Keratinocyte (primary cell): ENCODE measurements at regions not wholly inside any gene's neighbourhood (a gene's known extent, or its start where the extent isn't known, plus 50 kb on each side); places are given as distances from the start of the nearest gene placed in this dataset.

Experiments used
- EZH2 ChIP-seq: IDR thresholded peaks from one replicate; pipeline ENCODE4 v1.6.1; 2012; ENCODE audit warnings: inconsistent platforms, mild to moderate bottlenecking, low read length, moderate library complexity
- TF ChIP-seq, protein P1 (sequence below), 3 experiments: IDR thresholded peaks in 1 of 3; conservative IDR thresholded peaks in 1 of 3; optimal IDR thresholded peaks in 1 of 3; 2 replicates in 2 of 3; 3 replicates in 1 of 3; pipeline versions ENCODE3 to v1.5.1; 2011; ENCODE audit warnings: low read length in 3 of 3, mild to moderate bottlenecking in 3 of 3, moderate library complexity in 2 of 3, control low read depth in 1 of 3, inconsistent platforms in 1 of 3; ENCODE audit not compliant: insufficient read depth in 2 of 3; ENCODE audit errors: extremely low read depth in 1 of 3

- TF ChIP-seq, protein P1, sequence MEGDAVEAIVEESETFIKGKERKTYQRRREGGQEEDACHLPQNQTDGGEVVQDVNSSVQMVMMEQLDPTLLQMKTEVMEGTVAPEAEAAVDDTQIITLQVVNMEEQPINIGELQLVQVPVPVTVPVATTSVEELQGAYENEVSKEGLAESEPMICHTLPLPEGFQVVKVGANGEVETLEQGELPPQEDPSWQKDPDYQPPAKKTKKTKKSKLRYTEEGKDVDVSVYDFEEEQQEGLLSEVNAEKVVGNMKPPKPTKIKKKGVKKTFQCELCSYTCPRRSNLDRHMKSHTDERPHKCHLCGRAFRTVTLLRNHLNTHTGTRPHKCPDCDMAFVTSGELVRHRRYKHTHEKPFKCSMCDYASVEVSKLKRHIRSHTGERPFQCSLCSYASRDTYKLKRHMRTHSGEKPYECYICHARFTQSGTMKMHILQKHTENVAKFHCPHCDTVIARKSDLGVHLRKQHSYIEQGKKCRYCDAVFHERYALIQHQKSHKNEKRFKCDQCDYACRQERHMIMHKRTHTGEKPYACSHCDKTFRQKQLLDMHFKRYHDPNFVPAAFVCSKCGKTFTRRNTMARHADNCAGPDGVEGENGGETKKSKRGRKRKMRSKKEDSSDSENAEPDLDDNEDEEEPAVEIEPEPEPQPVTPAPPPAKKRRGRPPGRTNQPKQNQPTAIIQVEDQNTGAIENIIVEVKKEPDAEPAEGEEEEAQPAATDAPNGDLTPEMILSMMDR (optimal IDR thresholded peaks at IDR 0.05 in 1 of 3, IDR thresholded peaks at IDR 0.05 in 1 of 3, conservative IDR thresholded peaks at IDR 0.05 in 1 of 3; ENCODE audit: extremely low read depth in 1 of 3, insufficient read depth in 2 of 3, low read length in 3 of 3), result no peak
- no peak for TF ChIP-seq EZH2
These were observed 170.6 kb downstream of the MSN start for GRCh38 chrX:65837875-65838549.
